22Rv1 (cell line): ENCODE measurements at regions not wholly inside any gene's neighbourhood (a gene's known extent, or its start where the extent isn't known, plus 50 kb on each side); places are given as distances from the start of the nearest gene placed in this dataset.

Experiments
- H3K27ac ChIP-seq: fragments of 450-650 bp; 2 replicates; pipeline ENCODE4 v1.5.1; 2017
- ZFX ChIP-seq: fragments of 450-650 bp; IDR thresholded peaks from 2 replicates; pipeline ENCODE4 v1.6.1; 2017; ENCODE audit warnings: antibody characterized with exemption, borderline replicate concordance
- TF ChIP-seq, protein P1 (sequence below): fragments of 450-650 bp; IDR thresholded peaks from 2 replicates; pipeline ENCODE4 v1.5.1; 2017; ENCODE audit warnings: mild to moderate bottlenecking

DNA sequence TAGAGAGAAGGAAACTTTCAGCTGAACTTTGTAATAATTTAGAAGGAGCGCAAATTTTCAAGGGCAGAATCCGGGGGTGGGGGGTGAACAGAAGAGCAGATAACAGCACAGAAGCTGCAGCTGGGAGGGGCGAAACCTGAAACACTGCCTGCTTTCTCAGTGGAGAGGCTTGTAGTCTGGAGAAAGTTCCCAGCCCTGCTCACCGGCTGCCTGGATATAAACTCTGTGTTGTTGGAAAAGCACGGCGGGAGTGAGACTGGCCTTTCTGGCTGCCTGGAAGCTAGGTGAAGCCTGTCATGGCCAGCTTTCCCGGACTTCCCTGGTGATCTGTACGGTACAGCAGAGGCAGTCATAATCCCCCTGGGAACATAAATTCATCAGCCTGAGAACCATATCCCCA, 1352.1 kb upstream of the DIAPH2 start:
- no peak overlapping the region for H3K27ac ChIP-seq
- TF ChIP-seq ZFX = no peak
- TF ChIP-seq, protein P1, sequence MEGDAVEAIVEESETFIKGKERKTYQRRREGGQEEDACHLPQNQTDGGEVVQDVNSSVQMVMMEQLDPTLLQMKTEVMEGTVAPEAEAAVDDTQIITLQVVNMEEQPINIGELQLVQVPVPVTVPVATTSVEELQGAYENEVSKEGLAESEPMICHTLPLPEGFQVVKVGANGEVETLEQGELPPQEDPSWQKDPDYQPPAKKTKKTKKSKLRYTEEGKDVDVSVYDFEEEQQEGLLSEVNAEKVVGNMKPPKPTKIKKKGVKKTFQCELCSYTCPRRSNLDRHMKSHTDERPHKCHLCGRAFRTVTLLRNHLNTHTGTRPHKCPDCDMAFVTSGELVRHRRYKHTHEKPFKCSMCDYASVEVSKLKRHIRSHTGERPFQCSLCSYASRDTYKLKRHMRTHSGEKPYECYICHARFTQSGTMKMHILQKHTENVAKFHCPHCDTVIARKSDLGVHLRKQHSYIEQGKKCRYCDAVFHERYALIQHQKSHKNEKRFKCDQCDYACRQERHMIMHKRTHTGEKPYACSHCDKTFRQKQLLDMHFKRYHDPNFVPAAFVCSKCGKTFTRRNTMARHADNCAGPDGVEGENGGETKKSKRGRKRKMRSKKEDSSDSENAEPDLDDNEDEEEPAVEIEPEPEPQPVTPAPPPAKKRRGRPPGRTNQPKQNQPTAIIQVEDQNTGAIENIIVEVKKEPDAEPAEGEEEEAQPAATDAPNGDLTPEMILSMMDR = no peak

DNA sequence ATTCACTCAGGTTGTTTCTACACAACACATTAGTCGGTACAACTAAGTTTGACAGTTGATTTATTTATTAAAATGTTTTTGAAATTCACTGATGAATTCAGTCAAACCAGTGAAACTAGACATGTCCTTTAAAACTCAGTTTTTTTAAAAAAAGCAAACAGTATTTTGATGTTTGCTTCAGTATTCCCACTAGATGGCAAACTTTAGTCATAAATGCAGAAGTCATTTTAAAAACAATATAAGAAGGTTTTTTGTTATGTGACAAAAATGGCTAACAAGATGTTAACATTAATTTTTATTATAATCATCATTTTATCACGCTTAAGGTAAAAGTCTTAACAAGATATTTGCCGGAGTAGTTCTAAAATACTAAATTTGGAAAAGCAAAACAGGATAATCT, 1337.8 kb upstream of the DIAPH2 start:
- no peak for TF ChIP-seq ZFX
- TF ChIP-seq, protein P1 = peak; percentile 29; the same call in 1 of the 2 replicates
- H3K27ac ChIP-seq = no peak overlapping the region

DNA sequence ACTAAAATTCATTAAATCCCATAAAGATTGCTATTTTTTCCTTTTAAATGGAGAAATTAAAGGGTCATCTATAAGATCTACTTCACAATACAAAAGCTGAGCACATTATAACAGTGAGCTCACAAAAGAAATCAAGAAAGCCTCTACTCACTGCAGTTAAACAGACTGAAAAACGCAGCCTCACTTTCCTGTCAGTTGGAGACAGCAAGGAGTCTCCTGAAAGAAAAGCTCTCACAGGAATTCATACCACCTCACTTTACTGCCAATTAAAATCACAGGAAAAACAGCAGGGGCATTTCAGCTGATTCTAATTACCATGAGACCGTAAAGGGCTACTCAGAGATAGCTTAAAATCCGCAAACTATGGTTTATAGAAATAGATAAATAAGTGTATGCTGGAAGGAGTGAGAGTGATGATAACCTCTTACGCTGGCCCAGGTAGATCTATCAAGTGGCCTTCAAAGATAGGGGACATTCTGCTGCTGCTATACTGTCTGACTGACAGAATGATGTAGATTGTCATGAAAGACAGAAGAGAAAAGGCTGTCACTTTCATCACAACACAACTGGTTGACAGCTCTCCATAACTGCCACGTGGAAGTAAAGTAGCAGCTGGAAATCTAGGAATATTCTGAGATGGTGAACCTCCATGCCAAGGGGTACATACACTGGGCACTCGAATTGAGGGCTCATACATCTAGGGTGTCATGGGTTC, 1333.7 kb upstream of the DIAPH2 start:
- no peak for TF ChIP-seq ZFX
- no peak overlapping the region for H3K27ac ChIP-seq

DNA sequence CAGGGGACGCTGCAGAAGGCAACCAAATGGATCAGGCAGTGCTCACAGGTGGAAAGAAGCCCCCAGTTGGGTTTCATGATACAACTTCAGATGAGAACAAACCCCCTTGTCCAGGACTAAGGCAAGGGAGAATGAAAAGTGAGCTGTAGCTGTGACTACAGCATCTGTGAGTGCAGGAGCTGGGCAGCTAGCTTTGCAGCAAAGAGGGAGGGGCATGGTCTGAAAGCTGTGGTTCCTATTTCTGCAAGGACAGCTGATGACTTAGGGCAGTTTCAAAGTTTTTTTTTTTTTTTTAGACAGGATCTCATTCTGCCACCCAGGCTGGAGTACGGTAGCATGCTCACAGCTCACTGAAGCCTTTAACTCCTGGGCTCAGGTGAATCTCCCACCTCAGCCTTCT, 1317.4 kb upstream of the DIAPH2 start:
- no peak overlapping the region for H3K27ac ChIP-seq
- TF ChIP-seq, protein P1 = no peak
- TF ChIP-seq ZFX = no peak

DNA sequence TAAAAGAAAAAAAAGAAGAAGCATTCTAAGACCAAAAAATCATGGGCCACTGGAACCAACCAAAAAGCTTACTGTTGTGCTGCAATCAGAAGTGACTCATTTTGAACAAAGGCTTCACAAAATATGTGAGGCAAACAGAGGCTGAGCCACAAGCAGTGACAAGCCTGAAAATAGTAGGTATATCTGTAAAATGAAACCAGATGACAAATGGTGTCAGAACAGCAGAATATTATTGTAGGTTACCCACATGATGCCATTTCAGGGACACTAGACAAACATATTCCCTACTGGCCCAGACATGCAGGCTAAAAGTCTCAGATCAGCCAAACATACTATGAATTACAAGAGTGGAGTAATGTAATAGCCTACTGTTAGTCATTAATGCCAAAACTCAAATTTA, 1301.8 kb upstream of the DIAPH2 start:
- TF ChIP-seq, protein P1 = no peak
- no peak for TF ChIP-seq ZFX
- H3K27ac ChIP-seq = peak overlapping the region; percentile 35

DNA sequence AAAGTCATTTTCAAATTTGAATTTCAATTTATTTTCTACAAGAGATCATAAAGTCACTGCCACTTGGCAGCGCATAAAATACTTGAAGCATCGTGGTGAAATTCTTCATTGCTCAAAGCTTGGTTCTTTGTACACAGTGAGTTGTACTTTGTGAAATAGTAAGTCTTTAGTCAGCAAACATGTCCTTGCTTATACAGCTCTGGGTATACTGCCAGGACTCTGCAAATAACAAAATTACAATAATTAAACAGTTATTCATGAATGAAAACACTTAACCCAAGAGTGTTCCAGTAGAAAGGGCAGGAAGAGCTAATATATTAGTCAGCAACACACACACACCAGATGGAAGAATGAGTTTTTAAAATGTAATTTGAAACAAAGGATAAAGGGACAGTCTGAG, 1300.9 kb upstream of the DIAPH2 start:
- H3K27ac ChIP-seq = peak overlapping the region; percentile 35
- no peak for TF ChIP-seq ZFX
- TF ChIP-seq, protein P1 = no peak

DNA sequence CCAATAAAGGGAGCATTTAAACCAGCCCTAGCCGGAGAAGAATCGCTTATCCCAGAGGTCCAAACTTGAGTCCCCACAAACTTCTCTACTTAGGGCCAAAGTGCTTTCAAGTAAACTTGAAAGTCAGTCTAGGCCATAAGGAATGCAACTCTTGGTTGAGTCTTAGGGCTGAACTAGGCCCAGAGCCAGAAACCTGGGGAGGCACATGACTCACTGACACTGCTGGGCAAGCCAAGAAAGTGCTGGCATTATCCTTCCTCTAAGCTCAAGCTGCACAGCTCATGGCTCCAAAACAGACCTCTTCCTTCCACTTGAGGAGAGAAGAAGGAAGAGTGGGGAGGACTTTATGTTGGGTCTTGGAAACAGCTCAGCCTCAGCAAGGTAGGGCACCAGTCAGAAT, 1257.3 kb upstream of the DIAPH2 start:
- TF ChIP-seq, protein P1 = no peak
- TF ChIP-seq ZFX = no peak
- no peak overlapping the region for H3K27ac ChIP-seq

DNA sequence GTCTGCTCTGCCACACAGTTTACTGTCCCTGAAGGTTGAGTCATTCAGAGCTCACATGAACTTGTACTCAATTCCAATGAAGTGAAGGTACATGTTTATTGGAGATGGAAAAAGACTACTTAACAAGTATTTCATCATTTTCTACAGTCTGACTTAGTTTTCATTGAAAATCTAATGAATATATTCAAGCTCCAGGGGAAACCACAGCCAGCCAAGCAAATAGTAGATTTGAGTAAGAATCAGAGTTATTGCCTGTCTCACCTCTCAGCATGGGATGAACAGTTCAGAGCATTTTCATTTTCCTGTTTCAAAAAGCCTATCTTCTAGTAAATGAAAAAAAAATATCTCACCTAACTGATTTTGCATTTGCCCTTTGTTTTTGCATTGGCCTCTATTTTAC, 1249.4 kb upstream of the DIAPH2 start:
- H3K27ac ChIP-seq = no peak overlapping the region
- no peak for TF ChIP-seq ZFX
- TF ChIP-seq, protein P1 = no peak
